D721Med (cell line): ENCODE measurements at regions not wholly inside any gene's neighbourhood (a gene's known extent, or its start where the extent isn't known, plus 50 kb on each side); places are given as distances from the start of the nearest gene placed in this dataset.

Experiments
- DNase-seq: peaks from one replicate; pipeline ENCODE4 v3.0.0; 2011; ENCODE audit warnings: low spot score; ENCODE audit not compliant: insufficient read length
- FAIRE-seq: peaks from 2 replicates; lab custom pipeline; 2011; peaks lifted over from hg19 to GRCh38; lab: Jason Lieb, UNC
- TF ChIP-seq, protein P1 (sequence below): IDR thresholded peaks from 2 replicates; pipeline ENCODE4 v1.5.1; 2012; ENCODE audit warnings: mild to moderate bottlenecking, control low read depth; ENCODE audit not compliant: insufficient read depth; ENCODE audit errors: missing control alignments

- TF ChIP-seq, protein P1, sequence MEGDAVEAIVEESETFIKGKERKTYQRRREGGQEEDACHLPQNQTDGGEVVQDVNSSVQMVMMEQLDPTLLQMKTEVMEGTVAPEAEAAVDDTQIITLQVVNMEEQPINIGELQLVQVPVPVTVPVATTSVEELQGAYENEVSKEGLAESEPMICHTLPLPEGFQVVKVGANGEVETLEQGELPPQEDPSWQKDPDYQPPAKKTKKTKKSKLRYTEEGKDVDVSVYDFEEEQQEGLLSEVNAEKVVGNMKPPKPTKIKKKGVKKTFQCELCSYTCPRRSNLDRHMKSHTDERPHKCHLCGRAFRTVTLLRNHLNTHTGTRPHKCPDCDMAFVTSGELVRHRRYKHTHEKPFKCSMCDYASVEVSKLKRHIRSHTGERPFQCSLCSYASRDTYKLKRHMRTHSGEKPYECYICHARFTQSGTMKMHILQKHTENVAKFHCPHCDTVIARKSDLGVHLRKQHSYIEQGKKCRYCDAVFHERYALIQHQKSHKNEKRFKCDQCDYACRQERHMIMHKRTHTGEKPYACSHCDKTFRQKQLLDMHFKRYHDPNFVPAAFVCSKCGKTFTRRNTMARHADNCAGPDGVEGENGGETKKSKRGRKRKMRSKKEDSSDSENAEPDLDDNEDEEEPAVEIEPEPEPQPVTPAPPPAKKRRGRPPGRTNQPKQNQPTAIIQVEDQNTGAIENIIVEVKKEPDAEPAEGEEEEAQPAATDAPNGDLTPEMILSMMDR: no peak
- FAIRE-seq (no peak), DNase-seq (no peak)
Measured at GRCh38 chr2:44110444-44110843, 58.2 kb upstream of the PPM1B start.

DNA sequence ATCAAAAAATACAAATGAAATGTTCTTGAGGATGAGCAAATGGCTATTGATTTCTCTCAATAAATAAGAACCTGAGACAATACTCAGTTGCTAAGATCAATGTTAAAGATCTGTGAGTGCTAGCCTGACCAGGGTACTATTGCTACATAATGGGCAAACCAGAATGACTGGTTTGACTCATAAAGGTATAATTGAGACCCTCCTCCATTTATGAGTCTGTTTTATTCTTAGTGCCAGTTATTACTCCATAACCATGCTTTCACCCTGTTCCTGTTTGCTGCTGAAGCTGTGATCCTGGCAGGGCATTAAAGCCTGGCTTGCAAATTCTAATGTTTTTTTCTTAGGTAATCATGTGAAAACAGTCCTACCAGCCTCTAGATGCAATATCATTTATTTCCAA, 56.6 kb upstream of the PPM1B start:
- DNase-seq: no peak
- FAIRE-seq: no peak
- TF ChIP-seq, protein P1: no peak

GRCh38 chr2:44116319-44116718, 52.4 kb upstream of the PPM1B start:
- TF ChIP-seq, protein P1: no peak
- FAIRE-seq (no peak), DNase-seq (no peak)

DNA sequence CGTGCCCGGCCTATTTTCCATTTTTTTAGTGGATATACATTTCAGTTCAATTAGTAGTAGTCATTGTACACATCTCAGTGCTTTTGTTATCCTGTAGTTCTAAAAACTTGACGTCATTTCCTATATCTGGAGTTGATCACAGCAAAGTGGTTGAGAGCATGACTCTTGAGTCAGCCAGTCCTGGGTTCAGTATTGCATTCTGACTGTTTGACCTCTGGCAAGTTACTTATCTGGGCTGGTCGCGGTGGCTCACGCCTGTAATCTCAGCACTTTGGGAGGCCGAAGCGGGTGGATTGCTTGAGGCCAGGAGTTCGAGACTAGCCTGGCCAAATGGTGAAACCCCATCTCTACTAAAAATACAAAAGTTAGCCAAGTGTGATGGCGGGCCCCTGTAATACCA, 50.4 kb upstream of the PPM1B start:
- DNase-seq (no peak), FAIRE-seq (no peak)
- TF ChIP-seq, protein P1: no peak
